HG03159 (cell line): ENCODE measurements at regions not wholly inside any gene's neighbourhood (a gene's known extent, or its start where the extent isn't known, plus 50 kb on each side); places are given as distances from the start of the nearest gene placed in this dataset.
"Not testable (repeated sequence)": the region's sequence is repeated elsewhere in the genome, so short reads cannot be mapped to it uniquely, and the experiment has no call there.

ENCODE experiments used
- ATAC-seq: cut with Tn5 transposase; IDR thresholded peaks from one replicate; pipeline ENCODE4 v1.9.1; 2021; ENCODE audit warnings: mild to moderate bottlenecking, moderate library complexity; ENCODE audit not compliant: unreplicated experiment

- ATAC-seq: no peak
These were observed 463.9 kb upstream of the PROX1 start for GRCh38 chr1:213523781-213524398.

DNA sequence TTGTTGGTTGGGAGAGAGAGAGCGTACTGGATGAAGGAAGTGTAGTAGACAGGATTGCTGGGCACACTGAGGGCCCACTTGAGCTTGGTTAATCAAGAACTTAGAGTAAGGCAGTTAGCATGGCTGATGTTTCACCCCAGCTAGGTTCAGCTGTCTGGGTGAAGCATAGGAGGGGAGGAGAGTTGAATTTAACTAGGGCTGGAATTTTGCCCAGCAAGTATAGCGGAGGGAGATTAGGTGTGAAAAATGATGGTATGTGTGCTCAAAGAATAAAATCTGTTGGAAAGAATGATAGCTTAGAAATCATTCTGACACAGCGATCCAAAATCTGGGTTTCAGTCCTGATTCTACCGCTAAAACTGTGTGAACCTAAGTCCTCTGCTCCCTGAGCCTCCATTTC lies 461.5 kb upstream of the PROX1 start:
- ATAC-seq: no peak

DNA sequence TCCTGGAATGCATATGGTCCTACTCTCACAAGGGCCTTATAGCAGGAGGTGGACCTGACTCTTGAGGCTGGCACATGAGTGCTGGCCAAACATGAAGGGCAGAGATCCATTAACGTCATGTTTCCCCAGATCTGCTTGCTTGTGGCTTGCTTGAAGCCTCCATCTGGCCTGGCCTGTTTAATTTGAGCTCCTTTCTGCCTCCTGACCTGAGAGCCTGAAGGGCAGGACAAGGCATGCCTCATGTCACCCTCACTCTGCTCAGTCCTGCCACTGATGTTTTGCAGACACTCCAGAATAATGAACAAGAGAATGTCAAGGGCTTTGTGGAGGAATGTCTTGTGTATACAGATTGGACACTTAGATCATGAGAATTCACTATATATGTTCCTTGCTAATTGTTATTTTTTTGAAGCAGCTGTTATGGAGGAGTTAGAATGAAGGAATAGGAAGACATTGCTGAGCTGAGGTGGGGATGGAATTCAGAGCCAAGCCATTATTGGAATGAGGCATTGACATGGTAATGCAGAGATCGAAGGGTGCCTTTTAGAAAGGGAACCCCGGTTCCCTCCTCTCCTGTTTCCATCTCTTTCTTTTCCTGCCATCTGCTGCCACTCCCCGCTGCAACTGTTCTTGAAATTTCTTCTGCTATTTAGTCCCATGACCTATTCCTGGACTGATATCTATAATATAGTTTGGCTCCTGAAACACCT lies 457.0 kb upstream of the PROX1 start:
- ATAC-seq: no peak

- ATAC-seq: no peak
These were observed 456.1 kb upstream of the PROX1 start for GRCh38 chr1:213531369-213532310.

GRCh38 chr1:213533125-213533524 lies 454.6 kb upstream of the PROX1 start:
- peak; percentile 65 for ATAC-seq

DNA sequence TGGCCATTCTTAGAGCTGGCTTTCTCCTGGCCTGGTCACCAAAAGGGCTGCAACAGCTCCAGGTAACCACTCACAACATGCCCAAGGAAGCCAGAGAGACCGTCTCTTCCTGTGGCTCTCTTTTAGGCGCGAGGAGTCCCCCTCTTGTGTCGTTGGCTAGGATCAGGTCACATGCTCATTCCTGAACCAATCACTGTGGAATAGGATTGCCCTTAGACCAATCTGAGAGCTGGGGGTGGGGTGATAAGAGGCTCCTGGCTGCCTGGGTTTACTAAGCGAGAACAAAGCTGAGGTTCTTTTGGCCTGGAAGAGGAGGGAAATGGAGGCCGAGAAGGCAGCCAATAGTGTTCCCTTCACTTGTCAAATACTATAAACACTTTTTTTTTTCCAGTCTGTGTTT lies 452.1 kb upstream of the PROX1 start:
- no peak for ATAC-seq

DNA sequence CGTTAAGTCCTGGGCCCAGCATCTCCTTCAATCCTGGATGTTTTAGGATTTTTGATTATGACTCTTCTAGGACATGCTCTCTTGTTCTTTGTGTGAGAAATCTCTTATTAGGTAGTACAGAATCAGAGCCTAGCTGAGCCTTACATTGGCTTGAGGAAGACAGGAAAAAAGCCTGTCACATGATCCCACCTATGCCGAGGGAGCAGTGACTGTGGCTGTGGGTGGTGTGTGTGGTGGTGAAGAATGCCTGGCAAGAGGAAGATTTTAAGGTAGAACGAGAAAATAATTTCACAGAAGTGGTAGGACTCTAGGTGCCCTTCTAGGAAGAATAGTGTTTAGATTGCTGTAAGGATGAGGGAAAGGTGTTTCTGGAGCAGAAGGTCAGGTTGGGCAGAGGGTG lies 449.5 kb upstream of the PROX1 start:
- no peak for ATAC-seq

DNA sequence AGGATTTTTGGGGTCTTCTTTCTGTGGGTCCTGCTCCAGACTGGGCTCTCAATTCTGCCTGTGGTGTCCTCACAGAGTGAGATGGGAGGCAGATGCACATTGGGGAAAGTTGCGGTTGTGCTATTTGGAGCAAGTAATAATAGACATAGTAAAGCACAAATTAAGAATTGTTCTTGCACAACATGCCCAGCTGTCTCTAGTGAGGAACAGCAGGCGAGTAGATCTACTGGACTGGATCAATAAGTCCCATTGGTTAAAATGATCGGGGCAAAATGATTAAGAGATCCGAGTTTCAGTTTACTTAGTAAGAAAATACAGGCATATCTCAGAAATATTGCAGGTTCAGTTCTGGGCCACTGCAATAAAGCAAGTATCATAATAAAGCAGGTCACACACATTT lies 448.3 kb upstream of the PROX1 start:
- ATAC-seq: no peak

DNA sequence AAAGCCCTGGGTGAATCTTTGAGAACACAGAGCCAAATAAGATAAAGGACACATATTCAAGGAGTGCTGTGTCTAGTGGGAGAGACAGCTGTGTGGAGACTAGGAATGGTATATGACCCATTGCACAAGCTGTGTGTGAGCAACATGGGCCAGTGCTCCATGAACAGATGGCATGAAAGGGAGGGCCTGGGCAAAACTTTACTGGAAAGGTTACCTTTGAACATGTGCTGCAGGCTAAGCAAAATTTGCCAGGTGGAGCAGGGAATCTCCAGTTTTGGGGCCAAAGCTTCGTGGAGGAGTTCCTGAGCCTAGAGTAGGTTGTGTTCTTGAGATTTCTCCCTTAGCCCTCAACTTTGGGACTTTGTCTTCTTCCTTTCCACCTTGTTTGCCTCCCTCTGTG lies 446.1 kb upstream of the PROX1 start:
- no peak for ATAC-seq

DNA sequence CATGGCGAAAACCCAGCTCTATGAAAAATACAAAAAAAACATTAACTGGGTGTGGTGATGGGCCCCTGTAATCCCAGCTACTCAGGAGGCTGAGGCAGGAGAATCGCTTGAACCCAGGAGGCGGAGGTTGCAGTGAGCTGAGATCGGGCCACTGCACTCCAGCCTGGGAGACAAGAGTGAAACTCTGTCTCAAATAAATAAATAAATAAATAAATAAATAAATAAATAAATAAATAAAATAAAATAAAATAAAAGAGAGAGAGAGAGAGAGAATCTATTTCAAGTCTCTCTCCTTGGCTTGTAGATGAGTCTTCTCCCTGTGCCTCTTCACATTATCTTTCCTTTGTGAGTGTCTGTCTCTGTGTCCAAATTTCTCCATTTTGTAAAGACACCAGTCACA lies 442.6 kb upstream of the PROX1 start:
- ATAC-seq: not testable (repeated sequence)

GRCh38 chr1:213549982-213550381 lies 437.8 kb upstream of the PROX1 start:
- ATAC-seq: no peak

DNA sequence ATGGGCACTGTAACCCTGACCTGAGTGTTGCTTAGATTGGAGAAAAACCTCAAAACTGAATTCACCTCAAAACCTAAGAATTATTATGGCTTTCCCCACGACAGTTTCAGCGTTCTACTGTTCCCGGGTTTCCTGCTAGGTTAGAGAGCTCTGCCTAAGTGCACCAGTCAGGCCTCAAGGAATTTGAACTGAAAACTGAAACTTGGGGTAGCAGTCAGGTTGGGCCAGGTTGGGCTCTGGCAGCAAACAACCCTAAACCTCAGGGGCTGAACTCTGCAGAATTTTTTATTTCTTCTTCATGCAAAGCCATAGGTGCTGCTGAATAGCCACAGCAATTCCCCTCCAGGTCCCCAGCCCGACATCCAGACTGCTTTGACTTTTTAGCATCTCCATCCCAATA lies 437.0 kb upstream of the PROX1 start:
- no peak for ATAC-seq

GRCh38 chr1:213552045-213552444 lies 435.7 kb upstream of the PROX1 start:
- no peak for ATAC-seq

GRCh38 chr1:213560226-213560625 lies 427.5 kb upstream of the PROX1 start:
- no peak for ATAC-seq

DNA sequence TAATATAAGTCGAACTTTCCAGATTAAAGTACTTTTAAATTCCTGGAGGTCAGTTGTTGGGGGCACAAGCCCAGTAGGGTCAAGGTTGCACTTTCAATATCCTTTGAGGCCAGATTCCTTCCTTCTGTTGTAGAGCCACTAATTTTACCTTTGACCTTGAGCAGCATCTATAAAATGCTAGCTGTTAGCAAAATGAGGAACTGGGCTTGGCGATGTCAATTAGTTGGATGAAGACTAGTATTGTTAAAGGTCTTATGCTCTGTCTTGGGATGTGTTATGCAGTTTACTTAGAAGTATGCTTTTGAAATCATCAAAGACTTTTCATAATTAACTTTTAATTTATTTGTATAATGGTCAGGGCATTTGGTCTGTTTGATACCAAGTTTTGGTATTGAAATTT lies 425.9 kb upstream of the PROX1 start:
- no peak for ATAC-seq

DNA sequence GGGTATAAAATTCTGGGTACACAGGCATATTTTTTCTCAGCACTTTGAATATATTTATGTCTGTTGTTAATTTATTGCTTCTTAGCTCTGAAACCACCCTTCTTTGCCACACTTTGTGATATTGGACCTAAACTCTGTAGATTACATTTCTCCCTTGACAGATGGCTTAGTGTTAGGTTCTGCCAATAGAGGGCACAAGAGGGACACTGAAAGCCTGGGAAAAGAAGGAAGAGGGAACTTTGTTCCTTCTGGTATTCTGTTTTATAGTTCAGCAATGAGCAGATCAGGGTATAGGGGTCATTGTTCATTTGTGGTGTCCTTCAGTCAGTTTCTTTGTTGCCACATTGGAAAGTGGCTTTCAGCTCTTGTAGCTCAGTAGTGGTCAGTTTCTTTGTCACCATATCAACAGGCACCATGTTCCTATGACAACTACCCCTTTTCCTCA lies 423.5 kb upstream of the PROX1 start:
- no peak for ATAC-seq

- no peak for ATAC-seq
These were observed 418.6 kb upstream of the PROX1 start for GRCh38 chr1:213568929-213569815.

DNA sequence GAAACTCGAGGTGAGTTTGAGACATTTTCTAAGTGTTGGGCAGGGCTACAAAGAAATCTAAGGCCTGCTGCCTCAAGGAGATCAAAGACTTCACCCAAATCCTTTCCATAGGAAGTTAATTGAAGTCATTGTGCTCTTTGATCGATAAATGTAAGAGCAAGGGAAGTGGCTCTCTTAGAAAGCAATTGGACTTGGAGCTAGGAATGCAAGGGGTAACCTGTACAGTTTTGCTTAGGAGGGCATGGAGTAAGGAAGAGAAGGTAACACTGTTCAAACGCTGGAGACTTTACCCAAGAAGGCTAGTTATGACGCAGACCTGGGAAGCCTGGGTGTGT lies 418.0 kb upstream of the PROX1 start:
- ATAC-seq: no peak

DNA sequence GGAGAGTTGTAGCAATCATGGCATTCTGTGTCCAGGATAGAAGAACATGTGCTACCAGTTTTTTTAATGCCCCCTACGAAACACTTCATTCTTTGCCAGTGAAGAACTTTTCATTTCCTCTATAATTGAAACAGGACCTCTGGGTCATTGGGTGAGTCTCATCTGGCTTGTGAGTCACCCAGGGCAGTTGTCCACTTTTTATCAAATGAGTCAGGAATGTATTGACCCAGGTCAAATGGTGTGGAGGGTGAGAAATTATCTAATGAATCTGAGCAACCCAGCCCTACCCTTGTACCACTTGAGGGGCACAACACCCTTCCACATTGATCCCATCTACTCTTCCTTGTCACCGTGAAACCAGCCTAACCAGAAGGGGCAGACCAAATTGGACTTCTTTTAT lies 417.3 kb upstream of the PROX1 start:
- ATAC-seq: no peak

- ATAC-seq: no peak
These were observed 416.4 kb upstream of the PROX1 start for GRCh38 chr1:213571419-213571818.

GRCh38 chr1:213571843-213572242 lies 415.9 kb upstream of the PROX1 start:
- ATAC-seq: no peak
